NCI-H1092 (cell line): ENCODE measurements at regions not wholly inside any gene's neighbourhood (a gene's known extent, or its start where the extent isn't known, plus 50 kb on each side); places are given as distances from the start of the nearest gene placed in this dataset.

Experiments
- DNase-seq: peaks from one replicate; lab custom pipeline; 2025; lab: John Stamatoyannopoulos, UW

- DNase-seq: no peak
Measured at GRCh38 chr2:234633581-234634230, 136.8 kb upstream of the ARL4C start.

DNA sequence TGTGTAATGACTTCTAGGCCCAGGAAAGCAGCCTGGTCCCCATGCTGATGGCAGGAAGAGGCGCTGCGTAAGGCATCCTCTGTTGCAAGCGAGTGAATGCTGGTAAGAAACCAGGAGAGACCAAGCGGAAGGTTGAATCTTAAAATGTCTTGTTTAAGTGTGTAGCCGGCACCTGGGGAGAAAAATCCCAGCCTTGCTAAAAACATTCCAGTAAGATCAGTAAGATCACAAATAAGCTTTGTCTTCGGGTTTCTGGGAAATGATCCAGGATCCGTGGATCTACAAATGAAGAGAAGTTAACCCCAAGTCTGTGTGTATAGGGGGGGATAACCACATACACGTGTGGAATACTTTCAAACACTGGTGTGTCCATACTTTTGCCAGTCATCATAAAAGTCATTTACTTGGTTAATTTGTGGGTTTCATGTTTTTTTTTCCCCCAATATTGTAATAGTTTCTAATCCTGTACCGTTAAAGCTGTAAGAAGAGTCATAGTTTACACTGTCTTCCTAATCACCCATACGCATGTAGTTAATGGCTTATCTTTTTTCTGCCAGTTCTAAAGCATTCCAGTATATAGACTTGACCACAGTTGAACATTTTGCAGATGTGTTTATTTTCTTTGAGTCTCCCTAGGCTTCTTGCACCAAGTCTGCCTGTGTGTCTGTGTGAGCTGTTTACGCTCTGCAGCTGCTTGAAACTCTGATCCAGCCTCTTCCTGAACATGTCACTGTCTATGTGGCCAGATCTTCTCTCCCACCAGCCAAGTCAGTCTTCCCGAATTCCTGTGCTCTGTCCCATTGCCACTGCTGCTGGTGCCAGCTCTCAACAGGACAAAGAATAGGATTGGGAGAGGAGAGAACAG lies 135.9 kb upstream of the ARL4C start:
- DNase-seq: no peak

- no peak for DNase-seq
Measured at GRCh38 chr2:234631646-234632514, 135.0 kb upstream of the ARL4C start.

- DNase-seq: no peak
Measured at GRCh38 chr2:234630801-234631261, 133.9 kb upstream of the ARL4C start.

GRCh38 chr2:234629596-234629995 lies 132.7 kb upstream of the ARL4C start:
- no peak for DNase-seq

- DNase-seq: no peak
Measured at GRCh38 chr2:234628953-234629352, 132.1 kb upstream of the ARL4C start.

- DNase-seq: no peak
Measured at GRCh38 chr2:234627308-234627707, 130.4 kb upstream of the ARL4C start.

GRCh38 chr2:234626566-234627130 lies 129.8 kb upstream of the ARL4C start:
- DNase-seq: no peak

- no peak for DNase-seq
Measured at GRCh38 chr2:234625626-234626250, 128.9 kb upstream of the ARL4C start.

DNA sequence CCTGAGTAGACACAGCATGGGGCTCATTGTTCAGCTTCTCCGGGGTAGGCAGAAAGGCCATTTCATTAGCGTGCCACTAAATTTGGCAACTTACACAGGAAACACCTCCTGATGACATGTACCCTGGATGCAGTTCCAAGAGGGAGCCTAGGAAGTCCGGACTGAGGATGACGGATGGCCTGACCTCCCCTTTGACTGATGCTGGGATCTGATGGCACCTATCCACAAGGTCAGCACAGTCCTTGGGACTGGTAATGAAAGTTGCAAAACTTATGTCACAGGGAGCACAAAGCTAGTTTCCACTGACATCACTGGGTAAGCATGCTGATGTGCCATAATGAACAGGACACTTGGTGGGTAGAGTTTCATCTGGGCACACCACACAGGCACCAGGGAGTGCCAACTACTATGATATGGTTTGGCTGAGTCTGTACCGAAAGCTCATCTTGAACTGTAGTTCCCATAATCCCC lies 126.7 kb upstream of the ARL4C start:
- DNase-seq: no peak

DNA sequence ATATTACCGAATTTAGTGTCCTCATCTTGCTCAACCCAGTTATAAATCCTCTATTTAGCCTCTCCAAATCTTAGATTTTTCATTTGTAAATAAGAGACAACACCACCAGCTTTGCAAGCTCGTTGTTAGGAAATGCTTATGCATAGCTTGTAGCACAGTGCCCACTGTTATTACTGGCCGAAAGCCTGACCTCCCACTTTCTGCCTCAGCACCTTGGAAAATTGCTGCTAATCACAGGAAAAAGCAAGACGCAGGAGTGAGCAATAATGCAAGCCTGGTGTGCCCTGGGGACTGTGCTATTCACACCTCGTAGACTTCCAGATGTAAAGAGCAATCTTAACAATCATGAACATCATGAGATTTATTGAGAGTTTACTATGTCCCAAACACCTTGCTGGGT lies 124.2 kb upstream of the ARL4C start:
- no peak for DNase-seq

GRCh38 chr2:234620018-234620417 lies 123.1 kb upstream of the ARL4C start:
- no peak for DNase-seq

DNA sequence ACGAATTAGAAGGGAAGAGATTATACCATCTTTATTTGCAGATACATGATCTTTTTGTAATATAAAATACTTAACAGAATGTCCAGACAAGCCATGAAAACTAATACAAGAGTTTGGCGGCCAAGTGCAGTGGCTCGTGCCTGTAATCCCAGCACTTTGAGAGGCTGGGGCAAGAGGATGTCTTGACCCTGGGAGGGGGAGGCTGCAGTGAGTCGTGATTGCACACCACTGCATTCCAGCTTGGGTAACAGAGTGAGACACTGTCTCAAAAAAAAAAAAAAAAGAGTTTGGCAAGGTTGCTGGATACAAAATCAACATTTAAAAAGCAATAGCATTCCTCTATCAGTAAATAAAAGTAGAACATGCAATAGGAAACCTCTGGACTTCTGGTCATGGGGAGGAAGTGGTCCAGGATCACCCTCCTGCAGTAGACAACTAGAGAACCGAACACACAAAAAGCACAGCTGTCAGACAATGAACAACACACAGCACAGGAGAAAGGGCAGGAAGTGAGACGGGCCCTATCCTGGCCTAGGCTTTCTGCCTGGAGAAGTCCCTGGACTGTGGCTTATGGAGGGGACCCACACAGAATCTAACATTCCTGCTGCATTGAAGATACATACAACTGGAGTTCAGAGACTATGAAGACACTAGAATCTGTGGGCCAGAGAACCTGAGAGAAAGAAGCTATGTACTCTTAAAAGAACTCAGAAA lies 118.9 kb upstream of the ARL4C start:
- no peak for DNase-seq

GRCh38 chr2:234611209-234611608 lies 114.3 kb upstream of the ARL4C start:
- no peak for DNase-seq

GRCh38 chr2:234608946-234609345 lies 112.1 kb upstream of the ARL4C start:
- DNase-seq: no peak

GRCh38 chr2:234607691-234608090 lies 110.8 kb upstream of the ARL4C start:
- no peak for DNase-seq

GRCh38 chr2:234606896-234607295 lies 110.0 kb upstream of the ARL4C start:
- no peak for DNase-seq

- DNase-seq: no peak
Measured at GRCh38 chr2:234603619-234604018, 106.7 kb upstream of the ARL4C start.

- DNase-seq: no peak
Measured at GRCh38 chr2:234601213-234601612, 104.3 kb upstream of the ARL4C start.

DNA sequence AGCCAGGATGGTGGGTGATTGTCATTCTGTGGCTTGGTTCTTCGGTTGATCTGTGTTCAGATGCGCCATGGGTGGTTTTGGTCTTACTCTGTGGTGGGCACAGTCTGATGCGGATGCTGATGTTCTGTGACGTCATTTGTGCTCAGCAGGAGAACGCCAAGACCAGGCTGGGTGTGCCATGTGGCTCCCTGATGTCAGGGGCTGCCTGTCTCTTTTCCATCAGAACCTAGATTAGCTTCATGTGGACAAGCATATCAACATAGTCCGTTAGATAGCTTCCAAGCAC lies 100.6 kb upstream of the ARL4C start:
- no peak for DNase-seq
